ENCODE measurements at regions not wholly inside any gene's neighbourhood (a gene's known extent, or its start where the extent isn't known, plus 50 kb on each side); places are given as distances from the start of the nearest gene placed in this dataset.

- Histone ChIP-seq H3K4me1 (ENCODE audit: insufficient read depth, low read length) (no peaks in the 10 kb centered on the region), H3K27ac (ENCODE audit: low read depth in 1 of 2, low read length in 2 of 2) (no peak overlapping the region), H3K9me3 (ENCODE audit: control insufficient read depth in 1 of 2, insufficient read depth in 1 of 2, low read length in 2 of 2) (no peaks in the 10 kb centered on the region), H3K36me3 (ENCODE audit: insufficient read depth, low read length) (no peaks in the 10 kb centered on the region), H3K4me3 (ENCODE audit: low read length) (no peak overlapping the region), H3K27me3 (ENCODE audit: control insufficient read depth in 1 of 2, insufficient read depth in 2 of 2, low read length in 2 of 2) (no peaks in the 10 kb centered on the region)
- H3K4me3 Mint-ChIP-seq: no peak overlapping the region
- no peaks in the 10 kb centered on the region for H3K4me1 Mint-ChIP-seq (ENCODE audit: low read depth)
- H3K36me3 Mint-ChIP-seq (ENCODE audit: low read depth): no peaks in the 10 kb centered on the region
- ChIA-PET CTCF (no interaction called here), POLR2A (no interaction called here)
- TF ChIP-seq, protein P1, sequence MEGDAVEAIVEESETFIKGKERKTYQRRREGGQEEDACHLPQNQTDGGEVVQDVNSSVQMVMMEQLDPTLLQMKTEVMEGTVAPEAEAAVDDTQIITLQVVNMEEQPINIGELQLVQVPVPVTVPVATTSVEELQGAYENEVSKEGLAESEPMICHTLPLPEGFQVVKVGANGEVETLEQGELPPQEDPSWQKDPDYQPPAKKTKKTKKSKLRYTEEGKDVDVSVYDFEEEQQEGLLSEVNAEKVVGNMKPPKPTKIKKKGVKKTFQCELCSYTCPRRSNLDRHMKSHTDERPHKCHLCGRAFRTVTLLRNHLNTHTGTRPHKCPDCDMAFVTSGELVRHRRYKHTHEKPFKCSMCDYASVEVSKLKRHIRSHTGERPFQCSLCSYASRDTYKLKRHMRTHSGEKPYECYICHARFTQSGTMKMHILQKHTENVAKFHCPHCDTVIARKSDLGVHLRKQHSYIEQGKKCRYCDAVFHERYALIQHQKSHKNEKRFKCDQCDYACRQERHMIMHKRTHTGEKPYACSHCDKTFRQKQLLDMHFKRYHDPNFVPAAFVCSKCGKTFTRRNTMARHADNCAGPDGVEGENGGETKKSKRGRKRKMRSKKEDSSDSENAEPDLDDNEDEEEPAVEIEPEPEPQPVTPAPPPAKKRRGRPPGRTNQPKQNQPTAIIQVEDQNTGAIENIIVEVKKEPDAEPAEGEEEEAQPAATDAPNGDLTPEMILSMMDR (IDR thresholded peaks at IDR 0.05): no peak
- DNase-seq: no peak
- no peak overlapping the region for H3K27ac Mint-ChIP-seq
- ATAC-seq (ENCODE audit: poor library complexity): no peak
- intact Hi-C loops (cut with DNase I, micrococcal nuclease): no loop called here
- H3K27me3 Mint-ChIP-seq: no peaks in the 10 kb centered on the region
- peaks cover 9% of the 10 kb centered on the region for H3K9me3 Mint-ChIP-seq
Observed at GRCh38 chr2:138209009-138209408, 244.7 kb downstream of the HNMT start.

GRCh38 chr2:138210487-138210886 lies 246.2 kb downstream of the HNMT start:
- Mint-ChIP-seq H3K4me1 (ENCODE audit: low read depth) (no peaks in the 10 kb centered on the region), H3K36me3 (ENCODE audit: low read depth) (no peaks in the 10 kb centered on the region)

DNA sequence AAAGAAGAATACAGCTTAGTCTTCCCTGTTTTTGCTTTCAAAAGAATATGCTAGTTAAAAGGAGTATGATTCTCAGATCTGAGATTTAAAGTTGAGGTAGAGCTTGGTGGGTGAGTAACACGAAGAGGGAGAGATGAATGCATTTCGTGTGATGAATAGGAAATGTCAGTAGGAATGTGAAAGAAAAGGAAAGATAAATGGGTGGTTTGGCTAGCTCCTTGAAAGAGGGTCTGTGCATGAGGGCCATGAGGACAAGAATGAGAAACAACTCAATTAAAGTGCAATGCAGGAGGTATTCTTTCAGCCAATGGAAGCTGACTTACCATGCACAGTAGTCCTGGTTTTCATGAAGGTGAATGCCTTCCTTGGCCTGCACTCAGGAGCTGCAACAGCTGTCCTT lies 248.2 kb downstream of the HNMT start:
- POLR2A ChIA-PET: no interaction called here
- ATAC-seq (ENCODE audit: poor library complexity): no peak
- CTCF ChIA-PET: no interaction called here

More at GRCh38 chr2:138210487-138210886, 246.2 kb downstream of the HNMT start:
- no peaks in the 10 kb centered on the region for H3K27me3 ChIP-seq (ENCODE audit: control insufficient read depth in 1 of 2, insufficient read depth in 2 of 2, low read length in 2 of 2)
- H3K4me3 ChIP-seq (ENCODE audit: low read length): no peak overlapping the region
- ATAC-seq (ENCODE audit: poor library complexity): no peak
- H3K27ac ChIP-seq (ENCODE audit: low read depth in 1 of 2, low read length in 2 of 2): no peak overlapping the region
- Mint-ChIP-seq H3K27me3 (no peaks in the 10 kb centered on the region), H3K9me3 (peaks cover 5% of the 10 kb centered on the region), H3K27ac (no peak overlapping the region), H3K4me3 (no peak overlapping the region)
- ChIA-PET CTCF (no interaction called here), POLR2A (no interaction called here)
- intact Hi-C loops (cut with DNase I, micrococcal nuclease): no loop called here
- no peak for DNase-seq
- TF ChIP-seq, protein P1 (IDR thresholded peaks at IDR 0.05): no peak
- no peaks in the 10 kb centered on the region for H3K36me3 ChIP-seq (ENCODE audit: insufficient read depth, low read length)
- H3K4me1 ChIP-seq (ENCODE audit: insufficient read depth, low read length): no peaks in the 10 kb centered on the region
- no peaks in the 10 kb centered on the region for H3K9me3 ChIP-seq (ENCODE audit: control insufficient read depth in 1 of 2, insufficient read depth in 1 of 2, low read length in 2 of 2)

More for the DNA sequence above, 248.2 kb downstream of the HNMT start:
- peaks cover 2% of the 10 kb centered on the region for H3K9me3 Mint-ChIP-seq
- Histone ChIP-seq H3K27me3 (ENCODE audit: control insufficient read depth in 1 of 2, insufficient read depth in 2 of 2, low read length in 2 of 2) (no peaks in the 10 kb centered on the region), H3K36me3 (ENCODE audit: insufficient read depth, low read length) (no peaks in the 10 kb centered on the region), H3K9me3 (ENCODE audit: control insufficient read depth in 1 of 2, insufficient read depth in 1 of 2, low read length in 2 of 2) (no peaks in the 10 kb centered on the region), H3K27ac (ENCODE audit: low read depth in 1 of 2, low read length in 2 of 2) (no peak overlapping the region), H3K4me1 (ENCODE audit: insufficient read depth, low read length) (no peaks in the 10 kb centered on the region), H3K4me3 (ENCODE audit: low read length) (no peak overlapping the region)
- H3K4me1 Mint-ChIP-seq (ENCODE audit: low read depth): no peaks in the 10 kb centered on the region
- H3K36me3 Mint-ChIP-seq (ENCODE audit: low read depth): no peaks in the 10 kb centered on the region
- no peak for DNase-seq
- no peak overlapping the region for H3K27ac Mint-ChIP-seq
- intact Hi-C loops (cut with DNase I, micrococcal nuclease): no loop called here
- no peaks in the 10 kb centered on the region for H3K27me3 Mint-ChIP-seq
- TF ChIP-seq, protein P1 (IDR thresholded peaks at IDR 0.05): no peak
- no peak overlapping the region for H3K4me3 Mint-ChIP-seq

Data from CD4-positive, alpha-beta T cell (primary cell).